COLO829 (cell line): ENCODE measurements at regions not wholly inside any gene's neighbourhood (a gene's known extent, or its start where the extent isn't known, plus 50 kb on each side); places are given as distances from the start of the nearest gene placed in this dataset.
"Not testable (repeated sequence)": the region's sequence is repeated elsewhere in the genome, so short reads cannot be mapped to it uniquely, and the experiment has no call there.

Experiments
- DNase-seq: peaks from one replicate; pipeline ENCODE4 v3.0.0; 2012; ENCODE audit warnings: low spot score

DNA sequence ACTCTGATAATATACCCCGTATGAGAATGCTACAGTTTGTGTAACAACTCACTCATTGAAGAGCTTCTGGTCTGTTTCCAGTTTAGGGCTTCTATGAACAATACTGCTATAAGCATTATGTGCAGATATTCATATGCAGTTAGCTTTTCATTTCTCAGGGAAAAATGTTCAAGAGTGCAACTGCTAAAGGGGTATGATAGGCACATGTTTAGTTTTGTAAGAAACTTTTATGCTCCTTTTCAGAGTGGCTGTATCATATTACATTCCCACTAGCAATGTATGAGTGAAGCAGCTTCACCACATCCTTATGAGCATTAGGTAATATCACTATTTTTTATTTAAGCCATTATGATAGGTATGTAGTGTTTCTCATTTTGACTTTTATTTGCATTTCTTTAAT lies 182.6 kb upstream of the CXCL12 start:
- DNase-seq, result no peak

DNA sequence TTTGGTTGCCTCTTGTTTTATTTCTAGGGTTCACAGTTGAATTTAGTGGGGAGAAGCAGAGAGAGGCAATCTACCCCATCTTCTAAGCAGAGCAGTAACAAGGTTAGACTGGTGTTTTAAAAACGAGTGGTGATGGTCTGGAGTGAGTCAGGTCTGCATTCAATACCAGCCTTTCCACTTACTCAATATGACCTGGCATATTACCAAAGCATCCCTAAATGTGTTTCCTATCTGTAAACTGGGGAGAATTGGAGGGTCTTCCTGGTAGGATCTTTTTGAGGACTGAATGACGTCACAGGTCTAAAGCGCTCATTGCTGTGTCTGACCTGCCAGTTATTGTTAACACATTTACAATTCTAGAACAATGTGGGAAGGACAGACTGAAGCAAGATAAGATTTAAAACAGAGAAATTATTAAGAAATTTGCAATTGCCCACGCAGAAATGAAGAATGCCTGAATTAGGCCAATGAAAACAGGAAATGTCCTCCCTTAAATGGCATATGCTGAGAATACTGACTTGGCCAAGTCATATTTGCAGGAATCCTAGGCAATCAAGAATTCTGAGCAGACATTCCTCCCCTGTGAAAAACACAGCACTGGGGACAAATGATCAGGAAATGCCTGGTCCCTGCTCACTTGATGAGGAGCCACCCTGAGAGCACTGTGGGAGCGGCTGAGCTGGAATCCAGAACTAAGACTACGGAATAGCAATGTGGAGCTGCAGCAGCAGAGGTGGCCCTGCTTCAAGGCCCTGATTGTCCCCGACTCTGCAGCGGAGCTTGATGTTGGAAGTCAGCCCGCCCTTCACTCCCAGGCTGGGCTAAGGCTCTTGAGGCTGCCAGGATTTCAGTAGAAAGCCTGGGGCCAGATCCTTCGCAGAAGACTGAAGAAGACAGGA lies 184.5 kb upstream of the CXCL12 start:
- DNase-seq, result no peak

DNA sequence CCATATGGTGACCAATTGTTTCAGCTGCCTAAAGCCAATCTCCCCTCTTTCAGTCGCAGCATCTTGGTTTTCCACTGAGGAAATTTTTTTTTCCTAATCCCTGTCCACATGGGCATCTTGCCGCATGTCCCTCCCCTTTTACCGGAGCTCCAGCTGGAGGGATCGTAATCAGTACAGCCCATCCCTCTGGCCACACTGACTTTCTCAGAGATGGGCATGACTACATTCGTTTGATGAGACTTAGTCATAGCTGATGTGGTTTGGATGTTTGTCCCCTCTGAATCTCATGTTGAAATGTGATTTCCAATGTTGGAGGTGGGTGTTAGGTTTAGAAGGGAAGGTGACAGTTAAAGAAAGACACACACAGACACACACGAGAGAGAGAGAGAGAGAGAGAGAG lies 186.8 kb upstream of the CXCL12 start:
- no peak for DNase-seq

DNA sequence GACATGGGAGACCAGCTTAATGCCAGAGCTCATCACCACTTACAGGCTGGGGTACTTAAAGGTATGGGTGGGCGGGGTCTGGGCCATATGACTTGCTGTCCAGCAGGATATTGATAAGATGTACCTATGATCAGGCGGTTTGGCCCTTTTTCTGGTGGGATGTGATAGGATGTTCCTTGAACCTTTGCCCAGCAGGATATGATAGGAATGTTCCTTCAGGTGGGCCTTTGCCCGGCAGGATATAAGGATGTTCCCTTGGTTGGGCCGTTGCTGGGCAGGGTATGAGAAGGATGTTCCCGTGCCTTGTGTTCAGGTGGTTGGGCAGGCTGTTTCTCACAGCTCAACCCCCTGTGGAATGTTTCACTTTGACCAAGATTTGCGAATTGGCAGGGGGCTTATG lies 187.2 kb upstream of the CXCL12 start:
- DNase-seq, result no peak

DNA sequence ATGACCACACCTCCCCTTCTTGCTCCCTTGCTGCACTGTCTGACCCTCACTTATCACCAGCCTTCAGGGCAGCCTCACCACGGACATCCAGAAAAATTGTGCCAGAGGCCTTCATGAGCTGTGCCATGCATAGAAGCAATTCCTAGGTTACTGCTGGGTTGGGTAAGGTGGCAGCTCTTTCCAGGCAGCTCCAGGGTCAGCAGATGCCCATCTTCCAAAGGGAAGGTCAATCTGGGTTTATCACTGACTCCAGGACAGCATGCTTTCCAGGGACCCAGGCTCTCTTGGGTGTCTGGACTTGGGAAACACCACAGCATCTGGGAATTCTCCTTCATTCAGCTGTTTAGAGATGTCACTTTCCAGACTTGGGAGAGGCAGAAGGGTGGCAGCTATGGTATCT lies 188.9 kb upstream of the CXCL12 start:
- no peak for DNase-seq

- DNase-seq, result no peak
Measured at GRCh38 chr10:44574596-44575480, 189.9 kb upstream of the CXCL12 start.

GRCh38 chr10:44575601-44576380 lies 190.9 kb upstream of the CXCL12 start:
- DNase-seq, result no peak

GRCh38 chr10:44576702-44577191 lies 191.8 kb upstream of the CXCL12 start:
- DNase-seq, result no peak

GRCh38 chr10:44577533-44577932 lies 192.6 kb upstream of the CXCL12 start:
- no peak for DNase-seq

GRCh38 chr10:44578271-44578670 lies 193.4 kb upstream of the CXCL12 start:
- no peak for DNase-seq

- not testable (repeated sequence) for DNase-seq
Measured at GRCh38 chr10:44578963-44579362, 194.1 kb upstream of the CXCL12 start.

GRCh38 chr10:44581996-44582395 lies 197.1 kb upstream of the CXCL12 start:
- no peak for DNase-seq

GRCh38 chr10:44587488-44588318 lies 202.8 kb upstream of the CXCL12 start:
- no peak for DNase-seq

GRCh38 chr10:44589181-44589943 lies 204.5 kb upstream of the CXCL12 start:
- DNase-seq, result no peak

DNA sequence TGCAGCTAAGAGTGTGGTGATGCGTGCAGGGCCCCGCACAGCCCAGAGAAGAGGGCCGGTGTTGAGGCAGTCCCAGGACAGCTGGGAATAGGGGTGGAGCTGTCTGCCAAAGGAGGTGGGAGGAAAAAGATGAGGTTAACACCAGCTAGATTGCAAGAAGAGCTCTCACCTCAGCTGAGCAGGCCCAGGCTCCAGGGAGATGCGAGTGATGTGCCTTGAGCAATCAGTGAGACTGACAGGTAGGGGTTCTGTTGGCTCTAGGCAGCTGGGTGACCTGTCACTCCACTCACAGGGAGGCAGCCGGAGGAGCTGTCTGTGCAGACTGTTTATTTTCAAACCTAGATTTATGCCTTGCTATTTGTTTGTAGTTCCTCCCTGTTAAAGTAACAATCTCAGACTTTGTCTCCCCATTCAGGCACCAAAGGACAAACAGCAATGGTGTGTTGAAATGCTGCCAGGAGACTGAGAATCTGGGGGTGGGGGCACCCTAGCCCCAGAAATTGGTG lies 205.1 kb upstream of the CXCL12 start:
- no peak for DNase-seq

- DNase-seq, result no peak
Measured at GRCh38 chr10:44591911-44592310, 207.0 kb upstream of the CXCL12 start.

DNA sequence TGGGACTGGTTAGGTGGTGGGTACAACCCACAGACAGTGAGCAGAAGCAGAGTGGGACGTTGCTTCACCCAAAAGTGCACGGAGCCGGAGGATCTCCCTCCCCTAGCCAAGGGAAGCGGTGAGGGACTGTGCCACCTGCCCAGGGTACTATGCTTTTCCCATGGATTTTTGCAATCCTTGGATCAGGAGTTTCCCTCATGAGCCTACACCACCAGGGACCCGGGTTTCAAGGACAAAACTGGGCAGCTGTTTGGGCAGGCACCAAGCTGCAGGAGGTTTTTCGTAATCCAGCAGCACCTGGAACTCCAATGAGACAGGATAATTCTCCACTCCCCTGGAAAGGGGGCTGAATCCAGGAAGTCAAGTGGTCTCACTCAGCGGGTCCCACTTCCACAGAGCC lies 209.1 kb upstream of the CXCL12 start:
- no peak for DNase-seq

GRCh38 chr10:44607116-44607515 lies 222.2 kb upstream of the CXCL12 start:
- no peak for DNase-seq

GRCh38 chr10:44618910-44619309 lies 234.0 kb upstream of the CXCL12 start:
- no peak for DNase-seq

DNA sequence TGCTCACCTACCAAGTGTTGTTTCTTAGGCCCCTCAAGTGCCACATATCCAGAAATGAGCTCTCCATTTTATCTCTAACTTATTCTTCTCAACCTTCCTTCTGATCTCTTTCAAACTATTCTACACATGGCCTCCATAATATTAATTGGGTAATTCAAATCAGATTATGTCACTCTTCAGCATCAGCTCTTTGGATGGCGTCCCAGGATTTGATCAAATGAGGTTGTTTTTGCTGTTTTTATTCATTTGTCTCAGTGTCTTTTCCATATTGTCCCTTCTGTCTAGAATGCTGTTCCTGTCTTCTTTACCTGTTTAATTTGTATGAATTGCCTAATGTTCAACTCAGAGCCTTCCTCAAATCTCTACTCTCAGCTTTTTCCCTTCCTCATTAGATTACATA lies 234.6 kb upstream of the CXCL12 start:
- DNase-seq, result no peak
